BLaER1 (cell line): ENCODE measurements at regions not wholly inside any gene's neighbourhood (a gene's known extent, or its start where the extent isn't known, plus 50 kb on each side); places are given as distances from the start of the nearest gene placed in this dataset.

ENCODE experiments used
- H3K27ac ChIP-seq: shearing (Covaris generic); formaldehyde crosslinking; 2 replicates; pipeline ENCODE4 v1.8.1; 2022
- H3K27me3 ChIP-seq: shearing (Covaris generic); formaldehyde crosslinking; 2 replicates; pipeline ENCODE4 v1.8.1; 2022
- H3K36me3 ChIP-seq: shearing (Covaris generic); formaldehyde crosslinking; 2 replicates; pipeline ENCODE4 v1.8.1; 2022
- H3K4me1 ChIP-seq: shearing (Covaris generic); formaldehyde crosslinking; 2 replicates; pipeline ENCODE4 v1.8.1; 2022
- H3K4me2 ChIP-seq: shearing (Covaris generic); formaldehyde crosslinking; 2 replicates; pipeline ENCODE4 v1.8.1; 2022
- H3K4me3 ChIP-seq: shearing (Covaris generic); formaldehyde crosslinking; 2 replicates; pipeline ENCODE4 v1.8.1; 2022
- H3K9ac ChIP-seq: shearing (Covaris generic); formaldehyde crosslinking; 2 replicates; pipeline ENCODE4 v1.8.1; 2022
- H3K9me3 ChIP-seq: shearing (Covaris generic); formaldehyde crosslinking; 2 replicates; pipeline ENCODE4 v1.8.1; 2022
- H4K20me1 ChIP-seq: shearing (Covaris generic); formaldehyde crosslinking; 2 replicates; pipeline ENCODE4 v1.8.1; 2022
- Cebpa-rat ChIP-seq: shearing (Covaris generic); IDR thresholded peaks from 2 replicates; pipeline ENCODE4 v1.8.1; 2022

GRCh38 chr1:5718831-5719632 lies 273.2 kb downstream of the NPHP4 start:
- Histone ChIP-seq H4K20me1 (no peaks in the 10 kb centered on the region), H3K36me3 (no peaks in the 10 kb centered on the region), H3K9me3 (peaks cover 20% of the 10 kb centered on the region), H3K27ac (peak overlapping the region; percentile 94), H3K4me3 (no peak overlapping the region), H3K4me2 (peak overlapping the region; percentile 92), H3K27me3 (no peaks in the 10 kb centered on the region), H3K9ac (peak overlapping the region; percentile 35; the same call in 1 of the 2 replicates), H3K4me1 (peaks cover 79% of the 10 kb centered on the region)
- no peak for TF ChIP-seq Cebpa-rat

- peak overlapping the region; percentile 73 for H3K9ac ChIP-seq
- no peaks in the 10 kb centered on the region for H4K20me1 ChIP-seq
- H3K27me3 ChIP-seq = no peaks in the 10 kb centered on the region
- no peaks in the 10 kb centered on the region for H3K36me3 ChIP-seq
- peaks cover 12% of the 10 kb centered on the region for H3K9me3 ChIP-seq
- peaks cover 98% of the 10 kb centered on the region for H3K4me1 ChIP-seq
- peak overlapping the region; percentile 51 for H3K4me3 ChIP-seq
- TF ChIP-seq Cebpa-rat = no peak
- H3K27ac ChIP-seq = peak overlapping the region; percentile 94
- peak overlapping the region; percentile 92 for H3K4me2 ChIP-seq
Measured at GRCh38 chr1:5717031-5717682, 275.1 kb downstream of the NPHP4 start.

GRCh38 chr1:5716126-5716525 lies 276.1 kb downstream of the NPHP4 start:
- Histone ChIP-seq H3K36me3 (no peaks in the 10 kb centered on the region), H3K9ac (peak overlapping the region; percentile 47), H3K4me3 (0 out of 2 replicates have a peak overlapping the region, but pooled peaks have one; percentile 4), H3K4me2 (peak overlapping the region; percentile 92), H4K20me1 (no peaks in the 10 kb centered on the region), H3K9me3 (peaks cover 12% of the 10 kb centered on the region), H3K27ac (peak overlapping the region; percentile 94), H3K27me3 (no peaks in the 10 kb centered on the region), H3K4me1 (peaks cover 99% of the 10 kb centered on the region)
- no peak for TF ChIP-seq Cebpa-rat

GRCh38 chr1:5713101-5714010 lies 278.9 kb downstream of the NPHP4 start:
- Histone ChIP-seq H3K27ac (peak overlapping the region; percentile 94), H3K27me3 (no peaks in the 10 kb centered on the region), H4K20me1 (no peaks in the 10 kb centered on the region), H3K9me3 (peaks cover 20% of the 10 kb centered on the region), H3K4me1 (peaks cover 99% of the 10 kb centered on the region), H3K9ac (peak overlapping the region; percentile 65), H3K4me2 (peak overlapping the region; percentile 93), H3K36me3 (peaks cover 3% of the 10 kb centered on the region; the same call in 1 of the 2 replicates), H3K4me3 (peak overlapping the region; percentile 48)
- no peak for TF ChIP-seq Cebpa-rat

GRCh38 chr1:5711956-5712645 lies 280.1 kb downstream of the NPHP4 start:
- Histone ChIP-seq H3K9me3 (peaks cover 20% of the 10 kb centered on the region), H3K27ac (peak overlapping the region; percentile 94), H3K9ac (peak overlapping the region; percentile 65), H3K27me3 (no peaks in the 10 kb centered on the region), H3K4me1 (peaks cover 99% of the 10 kb centered on the region), H3K4me2 (peak overlapping the region; percentile 93), H3K4me3 (peak overlapping the region; percentile 48), H4K20me1 (no peaks in the 10 kb centered on the region), H3K36me3 (peaks cover 6% of the 10 kb centered on the region; the same call in 1 of the 2 replicates)
- TF ChIP-seq Cebpa-rat = no peak

GRCh38 chr1:5711079-5711478 lies 281.1 kb downstream of the NPHP4 start:
- no peak for TF ChIP-seq Cebpa-rat
- Histone ChIP-seq H3K36me3 (peaks cover 6% of the 10 kb centered on the region; the same call in 1 of the 2 replicates), H4K20me1 (no peaks in the 10 kb centered on the region), H3K4me1 (peaks cover 98% of the 10 kb centered on the region), H3K9me3 (peaks cover 28% of the 10 kb centered on the region), H3K9ac (peak overlapping the region; percentile 65; the same call in 1 of the 2 replicates), H3K4me3 (peak overlapping the region; percentile 48; the same call in 1 of the 2 replicates), H3K27ac (peak overlapping the region; percentile 94), H3K4me2 (peak overlapping the region; percentile 93), H3K27me3 (no peaks in the 10 kb centered on the region)

- peak overlapping the region; percentile 81 for H3K4me2 ChIP-seq
- peak overlapping the region; percentile 46 for H3K4me3 ChIP-seq
- H3K9me3 ChIP-seq = peaks cover 19% of the 10 kb centered on the region
- no peaks in the 10 kb centered on the region for H4K20me1 ChIP-seq
- no peak for TF ChIP-seq Cebpa-rat
- no peaks in the 10 kb centered on the region for H3K27me3 ChIP-seq
- H3K36me3 ChIP-seq = peaks cover 6% of the 10 kb centered on the region; the same call in 1 of the 2 replicates
- H3K9ac ChIP-seq = no peak overlapping the region
- peak overlapping the region; percentile 73 for H3K27ac ChIP-seq
- H3K4me1 ChIP-seq = peaks cover 98% of the 10 kb centered on the region
Measured at GRCh38 chr1:5709976-5710375, 282.2 kb downstream of the NPHP4 start.

- Histone ChIP-seq H3K9ac (no peak overlapping the region), H3K36me3 (peaks cover 6% of the 10 kb centered on the region; the same call in 1 of the 2 replicates), H3K4me2 (peak overlapping the region; percentile 81), H3K9me3 (peaks cover 16% of the 10 kb centered on the region), H3K27me3 (no peaks in the 10 kb centered on the region), H3K27ac (peak overlapping the region; percentile 73), H4K20me1 (no peaks in the 10 kb centered on the region), H3K4me3 (peak overlapping the region; percentile 46), H3K4me1 (peaks cover 98% of the 10 kb centered on the region)
- TF ChIP-seq Cebpa-rat = no peak
Measured at GRCh38 chr1:5709461-5709975, 282.7 kb downstream of the NPHP4 start.
